Keratinocyte (primary cell): ENCODE measurements at regions not wholly inside any gene's neighbourhood (a gene's known extent, or its start where the extent isn't known, plus 50 kb on each side); places are given as distances from the start of the nearest gene placed in this dataset.
A peak's percentile ranks its signal among the peaks of the same experiment; 100 is the strongest.

Experiments used
- DNase-seq: peaks from one replicate; pipeline ENCODE4 v3.0.0-alpha.2; 2011; ENCODE audit warnings: low read depth, missing footprints, low spot score
- FAIRE-seq: peaks from 2 replicates; lab custom pipeline; 2011; peaks lifted over from hg19 to GRCh38; lab: Jason Lieb, UNC
- H2AFZ ChIP-seq: 2 replicates; pipeline ENCODE4 v1.6.0; 2012; ENCODE audit warnings: low read length, control low read depth, inconsistent platforms; ENCODE audit not compliant: control insufficient read depth
- H3K27ac ChIP-seq: 2 replicates; pipeline ENCODE4 v1.5.1; 2011; ENCODE audit warnings: low read length; ENCODE audit not compliant: control insufficient read depth, insufficient read depth
- H3K27me3 ChIP-seq: 3 replicates; pipeline ENCODE4 v1.6.0; 2011; ENCODE audit warnings: low read length; ENCODE audit not compliant: control insufficient read depth, insufficient read depth; ENCODE audit errors: extremely low read depth
- H3K36me3 ChIP-seq, 2 experiments: 2 replicates in 1 of 2; 3 replicates in 1 of 2; pipeline ENCODE4 v1.5.1; 2011; ENCODE audit warnings: low read length in 2 of 2, mild to moderate bottlenecking in 1 of 2; ENCODE audit not compliant: control insufficient read depth in 2 of 2, insufficient read depth in 2 of 2; ENCODE audit errors: extremely low read depth in 1 of 2
- H3K4me1 ChIP-seq: 3 replicates; pipeline ENCODE4 v1.5.1; 2011; ENCODE audit warnings: low read length; ENCODE audit not compliant: control insufficient read depth, insufficient read depth; ENCODE audit errors: extremely low read depth
- H3K4me2 ChIP-seq: 3 replicates; pipeline ENCODE4 v1.6.0; 2011; ENCODE audit warnings: low read depth, low read length; ENCODE audit not compliant: control insufficient read depth, insufficient read depth; ENCODE audit errors: extremely low read depth
- H3K4me3 ChIP-seq, 3 experiments: fragments of 200-600 bp in 1 of 3; sonication (generic) in 1 of 3; 2 replicates in 2 of 3; 3 replicates in 1 of 3; pipeline ENCODE4 v1.5.1; 2011 to 2016; ENCODE audit warnings: low read length in 3 of 3, mild to moderate bottlenecking in 3 of 3, control low read depth in 2 of 3, inconsistent platforms in 1 of 3, low read depth in 1 of 3, mixed read lengths in 1 of 3, mixed run types in 1 of 3, moderate library complexity in 1 of 3; ENCODE audit not compliant: control insufficient read depth in 2 of 3, insufficient read depth in 2 of 3; ENCODE audit errors: extremely low read depth in 1 of 3
- H3K79me2 ChIP-seq: 2 replicates; pipeline ENCODE4 v1.6.0; 2012; ENCODE audit warnings: low read length; ENCODE audit not compliant: control insufficient read depth, insufficient read depth
- H3K9ac ChIP-seq: 3 replicates; pipeline ENCODE4 v1.6.0; 2011; ENCODE audit warnings: low read length; ENCODE audit not compliant: control insufficient read depth, insufficient read depth; ENCODE audit errors: extremely low read depth
- H3K9me1 ChIP-seq: 3 replicates; pipeline ENCODE4 v1.6.0; 2011; ENCODE audit warnings: low read length; ENCODE audit not compliant: control insufficient read depth, insufficient read depth; ENCODE audit errors: extremely low read depth
- H3K9me3 ChIP-seq: 2 replicates; pipeline ENCODE4 v1.5.1; 2012; ENCODE audit warnings: low read depth, low read length; ENCODE audit not compliant: control insufficient read depth
- H4K20me1 ChIP-seq: 3 replicates; pipeline ENCODE4 v1.6.0; 2011; ENCODE audit warnings: low read length; ENCODE audit not compliant: control insufficient read depth, insufficient read depth; ENCODE audit errors: extremely low read depth
- CTCF ChIP-seq, 3 experiments: IDR thresholded peaks in 1 of 3; conservative IDR thresholded peaks in 1 of 3; optimal IDR thresholded peaks in 1 of 3; 2 replicates in 2 of 3; 3 replicates in 1 of 3; pipeline versions ENCODE3 to v1.5.1; 2011; ENCODE audit warnings: low read length in 3 of 3, mild to moderate bottlenecking in 3 of 3, moderate library complexity in 2 of 3, control low read depth in 1 of 3, inconsistent platforms in 1 of 3; ENCODE audit not compliant: insufficient read depth in 2 of 3; ENCODE audit errors: extremely low read depth in 1 of 3
- EZH2 ChIP-seq: IDR thresholded peaks from one replicate; pipeline ENCODE4 v1.6.1; 2012; ENCODE audit warnings: inconsistent platforms, mild to moderate bottlenecking, low read length, moderate library complexity
- dilution Hi-C: fragments of 300-500 bp; cut with MboI; formaldehyde crosslinking; loops from one replicate; pipeline ENCODE4 v1.7.0; 2020; ENCODE audit warnings: low sequenced_read_pairs; ENCODE audit not compliant: extremely low pct_ligation_motif_present

- H3K4me2 ChIP-seq: no peak overlapping the region
- no peaks in the 10 kb centered on the region for H4K20me1 ChIP-seq
- DNase-seq: no peak
- H3K9ac ChIP-seq: no peak overlapping the region
- H3K27ac ChIP-seq: peak overlapping the region; percentile 100
- TF ChIP-seq EZH2: no peak
- TF ChIP-seq CTCF (optimal IDR thresholded peaks at IDR 0.05 in 1 of 3, IDR thresholded peaks at IDR 0.05 in 1 of 3, conservative IDR thresholded peaks at IDR 0.05 in 1 of 3; ENCODE audit: extremely low read depth in 1 of 3, insufficient read depth in 2 of 3, low read length in 3 of 3): no peak
- no peak overlapping the region for H3K4me3 ChIP-seq
- FAIRE-seq: no peak
- dilution Hi-C loops: no loop called here
- no peaks in the 10 kb centered on the region for H3K36me3 ChIP-seq
- H3K79me2 ChIP-seq: peaks cover 37% of the 10 kb centered on the region
- H3K27me3 ChIP-seq: no peaks in the 10 kb centered on the region
- H3K9me1 ChIP-seq: no peaks in the 10 kb centered on the region
- H3K9me3 ChIP-seq: no peaks in the 10 kb centered on the region
- H3K4me1 ChIP-seq: peaks cover 25% of the 10 kb centered on the region
- H2AFZ ChIP-seq: no peak overlapping the region
These were observed 466.5 kb downstream of the PCNX1 start for GRCh38 chr14:71373773-71374172.

- FAIRE-seq: no peak
- DNase-seq: no peak
- Histone ChIP-seq H3K4me1 (peaks cover 28% of the 10 kb centered on the region), H2AFZ (no peak overlapping the region), H4K20me1 (no peaks in the 10 kb centered on the region), H3K36me3 (no peaks in the 10 kb centered on the region), H3K9ac (no peak overlapping the region), H3K4me3 (no peak overlapping the region), H3K79me2 (peaks cover 46% of the 10 kb centered on the region), H3K27ac (peak overlapping the region; percentile 20), H3K9me1 (no peaks in the 10 kb centered on the region), H3K27me3 (no peaks in the 10 kb centered on the region), H3K9me3 (no peaks in the 10 kb centered on the region), H3K4me2 (no peak overlapping the region)
- dilution Hi-C loops: no loop called here
- TF ChIP-seq CTCF (optimal IDR thresholded peaks at IDR 0.05 in 1 of 3, IDR thresholded peaks at IDR 0.05 in 1 of 3, conservative IDR thresholded peaks at IDR 0.05 in 1 of 3; ENCODE audit: extremely low read depth in 1 of 3, insufficient read depth in 2 of 3, low read length in 3 of 3) (no peak), EZH2 (no peak)
These were observed 467.7 kb downstream of the PCNX1 start for GRCh38 chr14:71374989-71375388.
